ENCODE measurements at regions not wholly inside any gene's neighbourhood (a gene's known extent, or its start where the extent isn't known, plus 50 kb on each side); places are given as distances from the start of the nearest gene placed in this dataset.

GRCh38 chr3:5071061-5071460 is 51.0 kb upstream of the ARL8B start:
- DNase-seq, result peak; percentile 73

GRCh38 chr3:5072100-5072816 is 49.8 kb upstream of the ARL8B start:
- no peak for DNase-seq
